Endothelial cell (in vitro differentiated cells): ENCODE measurements at regions not wholly inside any gene's neighbourhood (a gene's known extent, or its start where the extent isn't known, plus 50 kb on each side); places are given as distances from the start of the nearest gene placed in this dataset.

ENCODE experiments used
- DNase-seq: peaks from one replicate; pipeline ENCODE4 v3.0.0; 2021; ENCODE audit warnings: low spot score
- H3K27ac Mint-ChIP-seq: one replicate; pipeline ENCODE4 v1.8.0; 2021; ENCODE audit warnings: mixed read lengths, inconsistent platforms; ENCODE audit not compliant: unreplicated experiment
- H3K27me3 Mint-ChIP-seq: one replicate; pipeline ENCODE4 v1.8.0; 2021; ENCODE audit warnings: mild to moderate bottlenecking, moderate library complexity, mixed read lengths, inconsistent platforms; ENCODE audit not compliant: unreplicated experiment
- H3K36me3 Mint-ChIP-seq: one replicate; pipeline ENCODE4 v1.8.0; 2021; ENCODE audit warnings: mild to moderate bottlenecking, low read depth, mixed read lengths, inconsistent platforms; ENCODE audit not compliant: unreplicated experiment
- H3K4me1 Mint-ChIP-seq: one replicate; pipeline ENCODE4 v1.8.0; 2021; ENCODE audit warnings: mild to moderate bottlenecking, mixed read lengths, inconsistent platforms; ENCODE audit not compliant: unreplicated experiment
- H3K4me3 Mint-ChIP-seq: one replicate; pipeline ENCODE4 v1.8.0; 2021; ENCODE audit warnings: mild to moderate bottlenecking, mixed read lengths, inconsistent platforms; ENCODE audit not compliant: unreplicated experiment
- H3K9me3 Mint-ChIP-seq: one replicate; pipeline ENCODE4 v1.8.0; 2021; ENCODE audit warnings: mixed read lengths, inconsistent platforms; ENCODE audit not compliant: unreplicated experiment
- CTCF ChIP-seq: fragments of 200-600 bp; sonication (generic); IDR thresholded peaks from one replicate; pipeline ENCODE4 v1.5.0; 2021; ENCODE audit warnings: antibody characterized with exemption; ENCODE audit not compliant: unreplicated experiment

- Mint-ChIP-seq H3K4me3 (no peak overlapping the region), H3K4me1 (peaks cover 10% of the 10 kb centered on the region), H3K36me3 (no peaks in the 10 kb centered on the region), H3K9me3 (no peaks in the 10 kb centered on the region), H3K27me3 (no peaks in the 10 kb centered on the region), H3K27ac (no peak overlapping the region)
- TF ChIP-seq CTCF: no peak
- no peak for DNase-seq
Observed at GRCh38 chr2:160628811-160629210, 135.2 kb upstream of the RBMS1 start.

GRCh38 chr2:160630801-160631590, 137.4 kb upstream of the RBMS1 start:
- Mint-ChIP-seq H3K27me3 (no peaks in the 10 kb centered on the region), H3K36me3 (no peaks in the 10 kb centered on the region), H3K27ac (no peak overlapping the region), H3K9me3 (no peaks in the 10 kb centered on the region), H3K4me1 (peaks cover 10% of the 10 kb centered on the region), H3K4me3 (no peak overlapping the region)
- TF ChIP-seq CTCF: no peak
- DNase-seq: no peak

- Mint-ChIP-seq H3K27me3 (no peaks in the 10 kb centered on the region), H3K27ac (no peak overlapping the region), H3K4me3 (no peak overlapping the region), H3K36me3 (no peaks in the 10 kb centered on the region), H3K4me1 (peaks cover 10% of the 10 kb centered on the region), H3K9me3 (no peaks in the 10 kb centered on the region)
- DNase-seq: no peak
- no peak for TF ChIP-seq CTCF
Observed at GRCh38 chr2:160632084-160632975, 138.7 kb upstream of the RBMS1 start.

- H3K4me1 Mint-ChIP-seq: peaks cover 10% of the 10 kb centered on the region
Observed at GRCh38 chr2:160634436-160634835, 140.8 kb upstream of the RBMS1 start.

More at GRCh38 chr2:160634436-160634835, 140.8 kb upstream of the RBMS1 start:
- no peak for DNase-seq
- Mint-ChIP-seq H3K27me3 (no peaks in the 10 kb centered on the region), H3K27ac (no peak overlapping the region), H3K36me3 (no peaks in the 10 kb centered on the region), H3K4me3 (no peak overlapping the region), H3K9me3 (peaks cover 3% of the 10 kb centered on the region)
- TF ChIP-seq CTCF: no peak
